ENCODE measurements at regions not wholly inside any gene's neighbourhood (a gene's known extent, or its start where the extent isn't known, plus 50 kb on each side); places are given as distances from the start of the nearest gene placed in this dataset.

GRCh38 chr1:110816945-110817344 lies 56.0 kb upstream of the CD53 start:
- H3K36me3 ChIP-seq: no peaks in the 10 kb centered on the region
- no peaks in the 10 kb centered on the region for H3K27me3 ChIP-seq
- H3K9me3 ChIP-seq: no peaks in the 10 kb centered on the region
- no peak overlapping the region for H3K4me3 ChIP-seq
- intact Hi-C loops (cut with DNase I; ENCODE audit: low total_unique reads): no loop called here
- H3K27ac ChIP-seq: no peak overlapping the region
- no peak for TF ChIP-seq CTCF (IDR thresholded peaks at IDR 0.05)
- DNase-seq: no peak
- H3K4me1 ChIP-seq: no peaks in the 10 kb centered on the region

DNA sequence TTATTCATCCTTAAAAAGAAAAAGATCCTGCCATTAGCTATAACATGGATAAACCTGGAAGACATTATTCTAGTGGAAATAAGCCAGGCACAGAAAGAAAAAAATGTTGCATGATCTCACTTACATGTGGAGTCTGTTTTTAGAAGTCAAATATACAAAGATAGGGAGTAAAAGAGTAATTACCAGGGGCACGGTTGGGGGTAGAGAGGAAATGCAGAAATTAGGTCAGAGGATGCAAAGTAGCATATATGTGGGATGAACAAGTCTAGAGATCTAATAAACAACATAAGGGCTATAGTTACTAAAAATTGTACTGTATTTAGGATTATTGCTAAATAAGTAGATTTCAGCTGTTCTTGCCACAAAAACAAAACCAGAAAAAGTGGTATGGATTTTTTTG lies 61.4 kb upstream of the CD53 start:
- intact Hi-C loops (cut with DNase I; ENCODE audit: low total_unique reads): no loop called here
- no peak overlapping the region for H3K4me3 ChIP-seq
- no peak for DNase-seq
- H3K4me1 ChIP-seq: no peaks in the 10 kb centered on the region
- H3K9me3 ChIP-seq: no peaks in the 10 kb centered on the region
- no peak overlapping the region for H3K27ac ChIP-seq
- TF ChIP-seq CTCF (IDR thresholded peaks at IDR 0.05): no peak
- no peaks in the 10 kb centered on the region for H3K27me3 ChIP-seq
- H3K36me3 ChIP-seq: no peaks in the 10 kb centered on the region

DNA sequence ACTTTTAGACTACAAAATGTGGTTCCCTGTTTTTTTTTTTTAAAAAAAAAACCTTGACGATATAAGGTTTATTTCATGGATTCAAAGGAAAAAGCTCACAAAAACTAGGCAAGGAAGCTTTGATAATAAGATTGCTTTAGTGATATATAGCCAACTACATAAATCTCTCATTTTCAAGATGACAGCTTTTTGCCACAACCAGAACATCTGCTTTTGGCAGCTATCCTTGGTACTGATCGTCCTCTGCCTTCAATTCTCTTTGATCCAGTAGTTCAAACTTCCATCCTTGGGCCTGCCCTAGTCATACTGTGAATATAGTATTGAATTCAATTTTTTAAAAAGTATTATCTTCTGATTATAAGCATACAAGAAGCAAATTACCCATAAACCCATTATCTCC lies 72.9 kb upstream of the CD53 start:
- TF ChIP-seq CTCF (IDR thresholded peaks at IDR 0.05): no peak
- Histone ChIP-seq H3K27me3 (no peaks in the 10 kb centered on the region), H3K4me1 (no peaks in the 10 kb centered on the region), H3K4me3 (no peak overlapping the region), H3K9me3 (no peaks in the 10 kb centered on the region), H3K36me3 (no peaks in the 10 kb centered on the region), H3K27ac (no peak overlapping the region)
- DNase-seq: no peak
- intact Hi-C loops (cut with DNase I; ENCODE audit: low total_unique reads): no loop called here

DNA sequence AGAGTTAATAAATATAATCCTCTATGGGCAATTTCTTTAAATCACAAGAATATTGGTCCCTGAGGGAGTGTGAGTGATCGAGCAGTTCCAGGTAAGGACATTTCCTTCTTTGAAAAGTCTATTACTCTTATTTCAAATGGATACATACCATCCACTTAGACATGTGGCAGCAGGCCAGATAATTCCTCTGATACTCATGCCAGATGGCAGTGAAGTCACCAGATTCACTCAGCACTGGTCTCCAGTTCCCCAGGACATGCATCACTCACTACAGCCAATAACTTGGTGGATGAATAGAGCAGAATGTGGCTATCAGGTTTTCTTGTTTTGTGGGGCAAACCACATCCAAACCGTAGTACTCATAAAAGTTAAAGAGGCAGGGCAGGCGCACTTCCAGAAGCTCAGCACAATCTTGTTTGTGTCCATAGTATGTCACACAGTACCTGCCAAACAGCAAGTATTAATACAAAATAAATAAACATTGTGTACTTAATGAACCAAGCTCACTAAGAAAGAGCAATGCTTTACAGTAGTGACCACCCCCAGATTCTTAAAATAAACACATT lies 74.2 kb upstream of the CD53 start:
- no peaks in the 10 kb centered on the region for H3K27me3 ChIP-seq
- intact Hi-C loops (cut with DNase I; ENCODE audit: low total_unique reads): no loop called here
- no peak overlapping the region for H3K4me3 ChIP-seq
- no peaks in the 10 kb centered on the region for H3K4me1 ChIP-seq
- no peak overlapping the region for H3K27ac ChIP-seq
- no peaks in the 10 kb centered on the region for H3K9me3 ChIP-seq
- H3K36me3 ChIP-seq: no peaks in the 10 kb centered on the region
- no peak for TF ChIP-seq CTCF (IDR thresholded peaks at IDR 0.05)
- DNase-seq: no peak

DNA sequence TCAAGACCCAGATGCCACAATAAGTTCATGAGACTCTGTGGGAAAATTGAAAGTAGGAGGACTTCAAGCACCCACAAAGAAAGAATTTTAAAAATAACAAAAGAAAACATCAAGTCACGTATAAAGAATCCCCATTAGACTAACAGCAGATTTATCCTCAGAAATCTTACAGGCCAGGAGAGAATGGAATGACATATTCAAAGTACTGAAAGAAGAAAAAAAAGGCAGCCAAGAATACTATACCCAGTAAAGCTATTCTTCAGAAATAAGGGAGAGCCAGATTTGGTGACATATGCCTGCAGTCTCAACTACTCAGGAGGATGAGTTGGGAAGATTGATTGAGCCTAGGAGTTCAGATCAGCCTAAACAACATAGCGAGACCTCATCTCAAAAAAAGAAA lies 84.3 kb upstream of the CD53 start:
- Histone ChIP-seq H3K4me3 (no peak overlapping the region), H3K27ac (no peak overlapping the region), H3K9me3 (peaks cover 0 to 9% (median 3%) of the 10 kb centered on the region in 3 donors), H3K36me3 (no peaks in the 10 kb centered on the region), H3K27me3 (peaks cover 0 to 7% of the 10 kb centered on the region in 2 donors), H3K4me1 (no peaks in the 10 kb centered on the region)
- DNase-seq: no peak
- TF ChIP-seq CTCF (IDR thresholded peaks at IDR 0.05): no peak
- intact Hi-C loops (cut with DNase I; ENCODE audit: low total_unique reads): loop anchor here (10.0 kb wide), 1 partner anchor 164 kb away; no protein-coding TSS in a partner anchor
